ENCODE measurements at regions not wholly inside any gene's neighbourhood (a gene's known extent, or its start where the extent isn't known, plus 50 kb on each side); places are given as distances from the start of the nearest gene placed in this dataset.

GRCh38 chr18:64449434-64449833 lies 300.5 kb upstream of the LINC00305 start:
- TF ChIP-seq EZH2 (IDR thresholded peaks at IDR 0.05; ENCODE audit: low read length) (no peak), CTCF (optimal IDR thresholded peaks at IDR 0.05 in 1 of 3, IDR thresholded peaks at IDR 0.05 in 1 of 3, conservative IDR thresholded peaks at IDR 0.05 in 1 of 3; ENCODE audit: extremely low read depth in 1 of 3, insufficient read depth in 2 of 3, low read length in 3 of 3) (no peak)

Data from keratinocyte (primary cell).